ENCODE measurements at regions not wholly inside any gene's neighbourhood (a gene's known extent, or its start where the extent isn't known, plus 50 kb on each side); places are given as distances from the start of the nearest gene placed in this dataset.

- TF ChIP-seq CTCF (conservative IDR thresholded peaks at IDR 0.05 in 1 of 2, IDR thresholded peaks at IDR 0.05 in 1 of 2; ENCODE audit: extremely low read depth in 1 of 2, insufficient read depth in 1 of 2, low read depth in 1 of 2, low read length in 2 of 2) (no peak), EZH2 (IDR thresholded peaks at IDR 0.05; ENCODE audit: borderline replicate concordance, low read length) (no peak)
Measured at GRCh38 chr2:126990200-126990599, 91.5 kb downstream of the TEX51 start.
